Hepatocyte (in vitro differentiated cells): ENCODE measurements at regions not wholly inside any gene's neighbourhood (a gene's known extent, or its start where the extent isn't known, plus 50 kb on each side); places are given as distances from the start of the nearest gene placed in this dataset.

Experiments
- DNase-seq: peaks from one replicate; pipeline ENCODE4 v3.0.0-alpha.2; 2016; ENCODE audit warnings: low spot score
- H2AFZ ChIP-seq: fragments of 200-600 bp; sonication (generic); 2 replicates; pipeline ENCODE4 v1.6.0; 2016; ENCODE audit warnings: antibody characterized with exemption, mild to moderate bottlenecking
- H3K27ac ChIP-seq: fragments of 200-600 bp; sonication (generic); 2 replicates; pipeline ENCODE4 v1.5.1; 2016; ENCODE audit warnings: mild to moderate bottlenecking
- H3K27me3 ChIP-seq: fragments of 200-600 bp; sonication (generic); 2 replicates; pipeline ENCODE4 v1.6.1; 2016
- H3K36me3 ChIP-seq: fragments of 200-600 bp; sonication (generic); replicated peaks from 2 replicates; pipeline ENCODE4 v1.5.1; 2016; ENCODE audit warnings: low read depth; ENCODE audit not compliant: insufficient read depth
- H3K4me1 ChIP-seq: fragments of 200-600 bp; sonication (generic); 2 replicates; pipeline ENCODE4 v1.5.1; 2016; ENCODE audit warnings: mild to moderate bottlenecking, moderate library complexity; ENCODE audit not compliant: insufficient read depth
- H3K4me2 ChIP-seq: fragments of 200-600 bp; sonication (generic); 2 replicates; pipeline ENCODE4 v1.6.0; 2016
- H3K4me3 ChIP-seq: fragments of 200-600 bp; sonication (generic); 2 replicates; pipeline ENCODE4 v1.5.1; 2016; ENCODE audit warnings: mild to moderate bottlenecking
- H3K79me2 ChIP-seq: fragments of 200-600 bp; sonication (generic); 2 replicates; pipeline ENCODE4 v1.6.0; 2017; ENCODE audit warnings: mild to moderate bottlenecking
- H3K9me2 ChIP-seq: fragments of 200-600 bp; sonication (generic); replicated peaks from 2 replicates; pipeline ENCODE4 v1.6.0; 2017; ENCODE audit warnings: mild to moderate bottlenecking; ENCODE audit not compliant: insufficient read depth
- H3K9me3 ChIP-seq: fragments of 200-600 bp; sonication (generic); 2 replicates; pipeline ENCODE4 v1.5.1; 2016; ENCODE audit warnings: low read depth, mild to moderate bottlenecking
- H4K20me1 ChIP-seq: fragments of 200-600 bp; sonication (generic); 2 replicates; pipeline ENCODE4 v1.6.0; 2016; ENCODE audit warnings: mild to moderate bottlenecking; ENCODE audit not compliant: insufficient read depth, poor library complexity, severe bottlenecking
- CTCF ChIP-seq: fragments of 200-600 bp; sonication (generic); IDR thresholded peaks from 2 replicates; pipeline ENCODE4 v1.5.1; 2016; ENCODE audit warnings: antibody characterized with exemption, mild to moderate bottlenecking; ENCODE audit not compliant: poor library complexity
- EZH2 ChIP-seq: fragments of 200-600 bp; sonication (generic); IDR thresholded peaks from 2 replicates; pipeline ENCODE4 v1.6.1; 2016; ENCODE audit warnings: antibody characterized with exemption, mild to moderate bottlenecking, borderline replicate concordance
- EZH2phosphoT487 ChIP-seq: fragments of 200-600 bp; sonication (generic); IDR thresholded peaks from one replicate; pipeline ENCODE4 v1.6.1; 2018; ENCODE audit warnings: antibody characterized with exemption, mild to moderate bottlenecking, low read depth, moderate library complexity; ENCODE audit not compliant: unreplicated experiment, severe bottlenecking
- WGBS: methylation state at CpG from one replicate; pipeline ENCODE4 v1.1.6; 2016; ENCODE audit warnings: low lambda C conversion rate; ENCODE audit errors: missing lambda C conversion rate; 5-methylcytosine and 5-hydroxymethylcytosine counted together

GRCh38 chr2:15761056-15761455 is 169.4 kb downstream of the DDX1 start:
- no peak overlapping the region for H2AFZ ChIP-seq
- no peaks in the 10 kb centered on the region for H3K9me3 ChIP-seq
- H3K9me2 ChIP-seq: no peaks in the 10 kb centered on the region
- no peaks in the 10 kb centered on the region for H3K4me1 ChIP-seq
- H3K27me3 ChIP-seq: no peaks in the 10 kb centered on the region
- no peak overlapping the region for H3K4me2 ChIP-seq
- no peak overlapping the region for H3K27ac ChIP-seq
- no peaks in the 10 kb centered on the region for H3K79me2 ChIP-seq
- no peak for DNase-seq
- H4K20me1 ChIP-seq: no peaks in the 10 kb centered on the region
- H3K4me3 ChIP-seq: no peak overlapping the region
- no peaks in the 10 kb centered on the region for H3K36me3 ChIP-seq
- WGBS: 92% methylated on average over 6 of the region's 6 CpGs
- no peak for TF ChIP-seq EZH2phosphoT487
- no peak for TF ChIP-seq EZH2
- no peak for TF ChIP-seq CTCF

- no peak overlapping the region for H3K27ac ChIP-seq
- no peaks in the 10 kb centered on the region for H3K36me3 ChIP-seq
- no peaks in the 10 kb centered on the region for H4K20me1 ChIP-seq
- no peak for DNase-seq
- no peak overlapping the region for H2AFZ ChIP-seq
- H3K4me1 ChIP-seq: no peaks in the 10 kb centered on the region
- H3K27me3 ChIP-seq: no peaks in the 10 kb centered on the region
- H3K4me2 ChIP-seq: no peak overlapping the region
- TF ChIP-seq EZH2 (no peak), CTCF (no peak), EZH2phosphoT487 (no peak)
- H3K79me2 ChIP-seq: no peaks in the 10 kb centered on the region
- 80% methylated on average over 3 of the region's 3 CpGs for WGBS
- no peaks in the 10 kb centered on the region for H3K9me3 ChIP-seq
- H3K9me2 ChIP-seq: no peaks in the 10 kb centered on the region
- no peak overlapping the region for H3K4me3 ChIP-seq
Measured at GRCh38 chr2:15761910-15762309, 170.2 kb downstream of the DDX1 start.

GRCh38 chr2:15762449-15762848 is 170.8 kb downstream of the DDX1 start:
- 86% methylated on average over 3 of the region's 3 CpGs for WGBS

More at GRCh38 chr2:15762449-15762848, 170.8 kb downstream of the DDX1 start:
- H3K9me2 ChIP-seq: no peaks in the 10 kb centered on the region
- H4K20me1 ChIP-seq: no peaks in the 10 kb centered on the region
- H3K27me3 ChIP-seq: no peaks in the 10 kb centered on the region
- H3K4me1 ChIP-seq: no peaks in the 10 kb centered on the region
- no peak overlapping the region for H3K4me2 ChIP-seq
- no peaks in the 10 kb centered on the region for H3K9me3 ChIP-seq
- H3K4me3 ChIP-seq: no peak overlapping the region
- H3K27ac ChIP-seq: no peak overlapping the region
- H2AFZ ChIP-seq: no peak overlapping the region
- no peaks in the 10 kb centered on the region for H3K79me2 ChIP-seq
- TF ChIP-seq EZH2phosphoT487 (no peak), CTCF (no peak), EZH2 (no peak)
- DNase-seq: no peak
- H3K36me3 ChIP-seq: no peaks in the 10 kb centered on the region
